Esophagus squamous epithelium (tissue), 4 donors: ENCODE measurements at regions not wholly inside any gene's neighbourhood (a gene's known extent, or its start where the extent isn't known, plus 50 kb on each side); places are given as distances from the start of the nearest gene placed in this dataset.

Experiments used
- CTCF ChIP-seq, 6 experiments: fragments of 450-650 bp in 4 of 6; fragments of 200-600 bp in 2 of 6; sonication (generic) in 2 of 6; IDR thresholded peaks; one replicate each; pipeline ENCODE4 v1.5.1; 2016 to 2019; ENCODE audit warnings: antibody characterized with exemption in 6 of 6, mild to moderate bottlenecking in 4 of 6, moderate library complexity in 4 of 6
- POLR2A ChIP-seq, 4 donors: fragments of 450-650 bp; IDR thresholded peaks; one replicate each; pipeline ENCODE4 v1.6.1; 2017; ENCODE audit warnings: antibody characterized with exemption in 4 of 4, mild to moderate bottlenecking in 4 of 4, moderate library complexity in 3 of 4

- TF ChIP-seq CTCF (IDR thresholded peaks at IDR 0.05), result no peak
- no peak for TF ChIP-seq POLR2A (IDR thresholded peaks at IDR 0.05)
Measured at GRCh38 chr13:58247080-58247479, 615.5 kb downstream of the PCDH17 start.
